Esophagus squamous epithelium (tissue), 5 donors: ENCODE measurements at regions not wholly inside any gene's neighbourhood (a gene's known extent, or its start where the extent isn't known, plus 50 kb on each side); places are given as distances from the start of the nearest gene placed in this dataset.

Experiments
- DNase-seq: peaks from one replicate; lab custom pipeline; 2025; lab: John Stamatoyannopoulos, UW
- H3K27ac ChIP-seq, 4 donors: fragments of 200-600 bp; sonication (generic); one replicate each; pipeline ENCODE4 v1.5.1; 2016 to 2019; ENCODE audit warnings: mild to moderate bottlenecking in 1 of 4
- H3K27me3 ChIP-seq, 4 donors: fragments of 200-600 bp; sonication (generic); 1 replicate in 3 of 4; 2 replicates in 1 of 4; pipeline versions ENCODE4 v1.5.1 to v1.6.0; 2017 to 2021; ENCODE audit warnings: antibody characterized with exemption in 1 of 4
- H3K36me3 ChIP-seq, 3 donors: fragments of 200-600 bp; sonication (generic); one replicate each; pipeline ENCODE4 v1.5.1; 2016 to 2019
- H3K4me1 ChIP-seq, 3 donors: fragments of 200-600 bp; sonication (generic); one replicate each; pipeline ENCODE4 v1.5.1; 2017 to 2019
- H3K4me3 ChIP-seq, 4 donors: fragments of 200-600 bp; sonication (generic); 1 replicate in 3 of 4; 2 replicates in 1 of 4; pipeline ENCODE4 v1.5.1; 2016 to 2019; ENCODE audit warnings: mild to moderate bottlenecking in 2 of 4, moderate library complexity in 1 of 4
- H3K9me3 ChIP-seq, 3 donors: fragments of 200-600 bp; sonication (generic); one replicate each; pipeline ENCODE4 v1.5.1; 2016 to 2019
- POLR2A ChIP-seq, 4 donors: fragments of 450-650 bp; IDR thresholded peaks; one replicate each; pipeline ENCODE4 v1.6.1; 2017; ENCODE audit warnings: antibody characterized with exemption in 4 of 4, mild to moderate bottlenecking in 4 of 4, moderate library complexity in 3 of 4
- WGBS, 2 donors: methylation state at CpG; one replicate each; pipeline ENCODE4 v1.1.5; 2018; 5-methylcytosine and 5-hydroxymethylcytosine counted together
- intact Hi-C: fragments of 100-400 bp; cut with DNase I; formaldehyde crosslinking; loops from one replicate; pipeline ENCODE4 v1.15.0; 2022
- TF ChIP-seq, protein P1 (sequence below), 6 experiments: fragments of 450-650 bp in 4 of 6; fragments of 200-600 bp in 2 of 6; sonication (generic) in 2 of 6; IDR thresholded peaks; one replicate each; pipeline ENCODE4 v1.5.1; 2016 to 2019; ENCODE audit warnings: antibody characterized with exemption in 6 of 6, mild to moderate bottlenecking in 4 of 6, moderate library complexity in 4 of 6
- donor health status: DM: yes; HTN: yes; CAD: no.

- intact Hi-C loops, result no loop called here
- TF ChIP-seq, protein P1, sequence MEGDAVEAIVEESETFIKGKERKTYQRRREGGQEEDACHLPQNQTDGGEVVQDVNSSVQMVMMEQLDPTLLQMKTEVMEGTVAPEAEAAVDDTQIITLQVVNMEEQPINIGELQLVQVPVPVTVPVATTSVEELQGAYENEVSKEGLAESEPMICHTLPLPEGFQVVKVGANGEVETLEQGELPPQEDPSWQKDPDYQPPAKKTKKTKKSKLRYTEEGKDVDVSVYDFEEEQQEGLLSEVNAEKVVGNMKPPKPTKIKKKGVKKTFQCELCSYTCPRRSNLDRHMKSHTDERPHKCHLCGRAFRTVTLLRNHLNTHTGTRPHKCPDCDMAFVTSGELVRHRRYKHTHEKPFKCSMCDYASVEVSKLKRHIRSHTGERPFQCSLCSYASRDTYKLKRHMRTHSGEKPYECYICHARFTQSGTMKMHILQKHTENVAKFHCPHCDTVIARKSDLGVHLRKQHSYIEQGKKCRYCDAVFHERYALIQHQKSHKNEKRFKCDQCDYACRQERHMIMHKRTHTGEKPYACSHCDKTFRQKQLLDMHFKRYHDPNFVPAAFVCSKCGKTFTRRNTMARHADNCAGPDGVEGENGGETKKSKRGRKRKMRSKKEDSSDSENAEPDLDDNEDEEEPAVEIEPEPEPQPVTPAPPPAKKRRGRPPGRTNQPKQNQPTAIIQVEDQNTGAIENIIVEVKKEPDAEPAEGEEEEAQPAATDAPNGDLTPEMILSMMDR (IDR thresholded peaks at IDR 0.05), result no peak
- TF ChIP-seq POLR2A (IDR thresholded peaks at IDR 0.05), result no peak
Observed at GRCh38 chr14:55744321-55744720, 164.3 kb downstream of the KTN1 start.

GRCh38 chr14:55745906-55746305, 165.9 kb downstream of the KTN1 start:
- H3K9me3 ChIP-seq, result no peaks in the 10 kb centered on the region
- H3K27ac ChIP-seq, result no peak overlapping the region
- H3K4me1 ChIP-seq, result peaks cover 0 to 25% (median 5%) of the 10 kb centered on the region in 3 donors
- TF ChIP-seq POLR2A (IDR thresholded peaks at IDR 0.05), result no peak
- TF ChIP-seq, protein P1 (IDR thresholded peaks at IDR 0.05), result no peak
- H3K27me3 ChIP-seq, result no peaks in the 10 kb centered on the region
- no peak overlapping the region for H3K4me3 ChIP-seq
- H3K36me3 ChIP-seq, result no peaks in the 10 kb centered on the region
- no peak for DNase-seq
- intact Hi-C loops, result no loop called here
- 86 to 91% methylated on average over 6 to 7 of the region's 7 CpGs for WGBS, 2 donors

More at GRCh38 chr14:55744321-55744720, 164.3 kb downstream of the KTN1 start:
- no peaks in the 10 kb centered on the region for H3K27me3 ChIP-seq
- no peaks in the 10 kb centered on the region for H3K9me3 ChIP-seq
- H3K27ac ChIP-seq, result no peak overlapping the region
- no peaks in the 10 kb centered on the region for H3K36me3 ChIP-seq
- peaks cover 0 to 21% (median 0%) of the 10 kb centered on the region in 3 donors for H3K4me1 ChIP-seq
- WGBS, 2 donors, result 93 to 97% methylated on average over 4 of the region's 4 CpGs
- no peak for DNase-seq
- no peak overlapping the region for H3K4me3 ChIP-seq

DNA sequence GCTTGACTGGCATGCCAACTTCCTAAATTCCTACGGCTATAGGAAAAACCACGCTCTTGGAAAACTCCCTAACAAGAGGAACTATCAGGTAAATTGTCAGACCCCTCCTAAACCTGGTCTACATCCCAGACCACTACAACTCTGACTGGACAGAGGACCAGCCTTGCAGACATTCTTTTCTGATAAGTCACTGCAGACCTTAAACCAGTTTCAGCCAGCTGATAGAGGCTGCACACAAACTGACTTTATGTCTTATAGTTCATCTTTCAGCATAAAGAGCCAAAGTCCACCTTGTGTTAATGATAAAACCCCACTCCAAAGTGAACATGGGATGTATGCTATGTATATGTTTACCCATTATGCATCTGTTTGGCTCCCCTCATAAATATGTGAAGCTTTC, 166.6 kb downstream of the KTN1 start:
- WGBS, 2 donors, result 65 to 91% methylated on average over 2 of the region's 2 CpGs
- H3K36me3 ChIP-seq, result no peaks in the 10 kb centered on the region
- H3K27ac ChIP-seq, result no peak overlapping the region
- no peaks in the 10 kb centered on the region for H3K9me3 ChIP-seq
- no peaks in the 10 kb centered on the region for H3K27me3 ChIP-seq
- no peak for TF ChIP-seq POLR2A (IDR thresholded peaks at IDR 0.05)
- TF ChIP-seq, protein P1 (IDR thresholded peaks at IDR 0.05), result no peak
- H3K4me1 ChIP-seq, result peaks cover 0 to 25% (median 5%) of the 10 kb centered on the region in 3 donors
- DNase-seq, result no peak
- intact Hi-C loops, result no loop called here
- H3K4me3 ChIP-seq, result no peak overlapping the region

GRCh38 chr14:55747186-55747585, 167.2 kb downstream of the KTN1 start:
- no peak for TF ChIP-seq POLR2A (IDR thresholded peaks at IDR 0.05)
- TF ChIP-seq, protein P1 (IDR thresholded peaks at IDR 0.05), result no peak
- WGBS, 2 donors, result 34 to 67% methylated on average over 6 of the region's 6 CpGs
- no peaks in the 10 kb centered on the region for H3K27me3 ChIP-seq
- H3K9me3 ChIP-seq, result no peaks in the 10 kb centered on the region
- H3K4me3 ChIP-seq, result no peak overlapping the region
- no peaks in the 10 kb centered on the region for H3K36me3 ChIP-seq
- peaks cover 0 to 25% (median 5%) of the 10 kb centered on the region in 3 donors for H3K4me1 ChIP-seq
- intact Hi-C loops, result no loop called here
- H3K27ac ChIP-seq, result no peak overlapping the region
- no peak for DNase-seq

DNA sequence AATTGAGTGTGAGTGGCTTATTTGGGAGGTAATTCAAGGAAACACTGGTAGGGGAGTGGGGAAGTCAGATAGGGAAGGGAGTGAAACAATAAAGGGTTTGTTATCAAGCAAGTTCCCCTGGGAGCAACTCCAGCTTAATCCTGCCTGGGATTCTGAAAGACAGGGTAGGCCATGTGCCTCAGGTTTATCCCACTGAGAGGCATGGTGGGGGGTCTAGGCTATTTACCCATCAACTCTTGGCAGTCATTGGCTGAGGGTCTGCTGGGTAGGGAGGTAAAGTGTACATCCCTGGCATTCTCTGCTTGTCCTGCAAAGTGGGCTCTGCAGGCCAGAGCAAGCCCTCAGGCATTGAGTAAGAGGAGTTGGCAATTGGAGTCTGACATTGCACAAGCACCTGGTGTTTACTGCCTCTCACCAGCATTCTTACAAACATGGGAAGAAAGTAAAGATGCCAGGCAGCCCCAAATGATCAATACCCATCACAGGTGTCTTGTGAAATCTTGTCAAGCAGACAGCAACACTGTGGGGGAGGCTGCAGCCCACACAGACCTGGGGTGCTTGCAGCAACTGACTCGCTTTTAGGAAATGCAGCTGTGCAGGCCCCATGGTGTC, 169.3 kb downstream of the KTN1 start:
- no peaks in the 10 kb centered on the region for H3K27me3 ChIP-seq
- 70 to 83% methylated on average over 1 of the region's 1 CpG for WGBS, 2 donors
- H3K9me3 ChIP-seq, result no peaks in the 10 kb centered on the region
- no peaks in the 10 kb centered on the region for H3K36me3 ChIP-seq
- no peak overlapping the region for H3K27ac ChIP-seq
- TF ChIP-seq, protein P1 (IDR thresholded peaks at IDR 0.05), result no peak
- TF ChIP-seq POLR2A (IDR thresholded peaks at IDR 0.05), result no peak
- intact Hi-C loops, result no loop called here
- H3K4me3 ChIP-seq, result no peak overlapping the region
- DNase-seq, result no peak
- H3K4me1 ChIP-seq, result peaks cover 12 to 47% (median 19%) of the 10 kb centered on the region in 3 donors
